ENCODE measurements at regions not wholly inside any gene's neighbourhood (a gene's known extent, or its start where the extent isn't known, plus 50 kb on each side); places are given as distances from the start of the nearest gene placed in this dataset.

- DNase-seq (ENCODE audit: low spot score) = no peak
- no peak for TF ChIP-seq CTCF (IDR thresholded peaks at IDR 0.05; ENCODE audit: borderline replicate concordance, control extremely low read depth, extremely low read depth, insufficient read depth, missing control alignments)
- in situ Hi-C loops (cut with MboI; ENCODE audit: low sequenced_read_pairs, unreplicated experiment) = no loop called here
Measured at GRCh38 chr3:176759815-176760506, 437.3 kb downstream of the TBL1XR1 start.

- DNase-seq (ENCODE audit: low spot score) = no peak
- TF ChIP-seq CTCF (IDR thresholded peaks at IDR 0.05; ENCODE audit: borderline replicate concordance, control extremely low read depth, extremely low read depth, insufficient read depth, missing control alignments) = no peak
- in situ Hi-C loops (cut with MboI; ENCODE audit: low sequenced_read_pairs, unreplicated experiment) = no loop called here
Measured at GRCh38 chr3:176757429-176757828, 439.9 kb downstream of the TBL1XR1 start.

- TF ChIP-seq CTCF (IDR thresholded peaks at IDR 0.05; ENCODE audit: borderline replicate concordance, control extremely low read depth, extremely low read depth, insufficient read depth, missing control alignments) = no peak
- DNase-seq (ENCODE audit: low spot score) = no peak
- in situ Hi-C loops (cut with MboI; ENCODE audit: low sequenced_read_pairs, unreplicated experiment) = no loop called here
Measured at GRCh38 chr3:176755977-176756376, 441.3 kb downstream of the TBL1XR1 start.

- no peak for DNase-seq (ENCODE audit: low spot score)
- in situ Hi-C loops (cut with MboI; ENCODE audit: low sequenced_read_pairs, unreplicated experiment) = no loop called here
- TF ChIP-seq CTCF (IDR thresholded peaks at IDR 0.05; ENCODE audit: borderline replicate concordance, control extremely low read depth, extremely low read depth, insufficient read depth, missing control alignments) = no peak
Measured at GRCh38 chr3:176755552-176755951, 441.7 kb downstream of the TBL1XR1 start.

- in situ Hi-C loops (cut with MboI; ENCODE audit: low sequenced_read_pairs, unreplicated experiment) = no loop called here
- no peak for TF ChIP-seq CTCF (IDR thresholded peaks at IDR 0.05; ENCODE audit: borderline replicate concordance, control extremely low read depth, extremely low read depth, insufficient read depth, missing control alignments)
- no peak for DNase-seq (ENCODE audit: low spot score)
Measured at GRCh38 chr3:176741664-176742047, 455.6 kb downstream of the TBL1XR1 start.

- DNase-seq (ENCODE audit: low spot score) = no peak
- TF ChIP-seq CTCF (IDR thresholded peaks at IDR 0.05; ENCODE audit: borderline replicate concordance, control extremely low read depth, extremely low read depth, insufficient read depth, missing control alignments) = no peak
- in situ Hi-C loops (cut with MboI; ENCODE audit: low sequenced_read_pairs, unreplicated experiment) = no loop called here
Measured at GRCh38 chr3:176740906-176741663, 456.2 kb downstream of the TBL1XR1 start.

Data from GM13976 (cell line).